HEK293 (cell line): ENCODE measurements at regions not wholly inside any gene's neighbourhood (a gene's known extent, or its start where the extent isn't known, plus 50 kb on each side); places are given as distances from the start of the nearest gene placed in this dataset.

ENCODE experiments used
- ZNF530 ChIP-seq: fragments of 450-650 bp; formaldehyde crosslinking; IDR thresholded peaks from 2 replicates; pipeline ENCODE4 v1.5.1; 2016; ENCODE audit warnings: low read depth, missing biosample characterization, missing genetic modification characterization
- ZNF747 ChIP-seq: fragments of 450-650 bp; formaldehyde crosslinking; IDR thresholded peaks from 2 replicates; pipeline ENCODE4 v1.5.1; 2016; ENCODE audit warnings: missing biosample characterization, missing genetic modification characterization

DNA sequence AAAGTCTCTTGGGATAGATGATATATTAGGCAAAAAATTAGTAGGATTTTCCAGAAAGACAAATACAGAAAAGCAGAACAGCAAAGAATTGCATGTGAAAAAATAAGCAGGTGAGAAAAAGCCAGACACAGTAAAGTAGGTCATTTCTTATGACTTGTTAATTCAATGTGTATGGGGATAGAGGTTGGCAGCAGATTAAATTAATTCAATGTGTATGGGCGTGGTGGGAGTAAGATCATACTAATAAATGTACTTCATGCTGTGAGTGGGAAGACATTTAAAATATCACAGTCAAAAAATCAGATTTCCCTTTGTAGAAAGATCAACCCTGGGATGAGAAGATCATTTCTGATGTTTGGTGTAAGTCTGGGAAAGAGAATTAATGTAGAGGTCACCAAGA, 1146.4 kb upstream of the INTU start:
- TF ChIP-seq ZNF747 (tag by site-specific recombination) (no peak), ZNF530 (tag by site-specific recombination) (no peak)
